BLaER1 (cell line): ENCODE measurements at regions not wholly inside any gene's neighbourhood (a gene's known extent, or its start where the extent isn't known, plus 50 kb on each side); places are given as distances from the start of the nearest gene placed in this dataset.

ENCODE experiments used
- H3K27ac ChIP-seq: shearing (Covaris generic); formaldehyde crosslinking; 2 replicates; pipeline ENCODE4 v1.8.1; 2022
- H3K27me3 ChIP-seq: shearing (Covaris generic); formaldehyde crosslinking; 2 replicates; pipeline ENCODE4 v1.8.1; 2022
- H3K36me3 ChIP-seq: shearing (Covaris generic); formaldehyde crosslinking; 2 replicates; pipeline ENCODE4 v1.8.1; 2022
- H3K4me1 ChIP-seq: shearing (Covaris generic); formaldehyde crosslinking; 2 replicates; pipeline ENCODE4 v1.8.1; 2022
- H3K4me2 ChIP-seq: shearing (Covaris generic); formaldehyde crosslinking; 2 replicates; pipeline ENCODE4 v1.8.1; 2022
- H3K4me3 ChIP-seq: shearing (Covaris generic); formaldehyde crosslinking; 2 replicates; pipeline ENCODE4 v1.8.1; 2022
- H3K9ac ChIP-seq: shearing (Covaris generic); formaldehyde crosslinking; 2 replicates; pipeline ENCODE4 v1.8.1; 2022
- H3K9me3 ChIP-seq: shearing (Covaris generic); formaldehyde crosslinking; 2 replicates; pipeline ENCODE4 v1.8.1; 2022
- H4K20me1 ChIP-seq: shearing (Covaris generic); formaldehyde crosslinking; 2 replicates; pipeline ENCODE4 v1.8.1; 2022
- Cebpa-rat ChIP-seq: shearing (Covaris generic); IDR thresholded peaks from 2 replicates; pipeline ENCODE4 v1.8.1; 2022

GRCh38 chr13:53198736-53199135 is 170.1 kb downstream of the OLFM4 start:
- Histone ChIP-seq H3K27ac (peak overlapping the region; percentile 78), H4K20me1 (no peaks in the 10 kb centered on the region), H3K4me3 (no peak overlapping the region), H3K4me2 (peak overlapping the region; percentile 78), H3K36me3 (no peaks in the 10 kb centered on the region), H3K27me3 (no peaks in the 10 kb centered on the region), H3K4me1 (peaks cover 41% of the 10 kb centered on the region), H3K9ac (0 out of 2 replicates have a peak overlapping the region, but pooled peaks have one; percentile 31), H3K9me3 (peaks cover 23% of the 10 kb centered on the region)
- TF ChIP-seq Cebpa-rat = no peak

- no peaks in the 10 kb centered on the region for H4K20me1 ChIP-seq
- H3K27ac ChIP-seq = no peak overlapping the region
- H3K36me3 ChIP-seq = no peaks in the 10 kb centered on the region
- peaks cover 23% of the 10 kb centered on the region for H3K9me3 ChIP-seq
- no peak overlapping the region; the same call in 1 of the 2 replicates for H3K4me2 ChIP-seq
- H3K9ac ChIP-seq = no peak overlapping the region
- TF ChIP-seq Cebpa-rat = no peak
- no peaks in the 10 kb centered on the region for H3K27me3 ChIP-seq
- no peak overlapping the region for H3K4me3 ChIP-seq
- peaks cover 41% of the 10 kb centered on the region for H3K4me1 ChIP-seq
Measured at GRCh38 chr13:53200075-53200474, 171.5 kb downstream of the OLFM4 start.

- H3K27ac ChIP-seq = no peak overlapping the region
- peaks cover 41% of the 10 kb centered on the region for H3K4me1 ChIP-seq
- no peak overlapping the region for H3K9ac ChIP-seq
- H3K4me2 ChIP-seq = no peak overlapping the region
- H3K27me3 ChIP-seq = no peaks in the 10 kb centered on the region
- H3K36me3 ChIP-seq = no peaks in the 10 kb centered on the region
- H3K9me3 ChIP-seq = peaks cover 23% of the 10 kb centered on the region
- TF ChIP-seq Cebpa-rat = no peak
- no peak overlapping the region for H3K4me3 ChIP-seq
- H4K20me1 ChIP-seq = no peaks in the 10 kb centered on the region
Measured at GRCh38 chr13:53200498-53201453, 172.2 kb downstream of the OLFM4 start.

GRCh38 chr13:53201454-53202225 is 173.0 kb downstream of the OLFM4 start:
- H3K4me3 ChIP-seq = no peak overlapping the region
- H4K20me1 ChIP-seq = no peaks in the 10 kb centered on the region
- H3K4me2 ChIP-seq = no peak overlapping the region
- H3K4me1 ChIP-seq = peaks cover 36% of the 10 kb centered on the region
- no peaks in the 10 kb centered on the region for H3K27me3 ChIP-seq
- TF ChIP-seq Cebpa-rat = no peak
- no peaks in the 10 kb centered on the region for H3K36me3 ChIP-seq
- no peak overlapping the region for H3K9ac ChIP-seq
- H3K27ac ChIP-seq = no peak overlapping the region
- H3K9me3 ChIP-seq = peaks cover 23% of the 10 kb centered on the region

GRCh38 chr13:53204598-53204997 is 176.0 kb downstream of the OLFM4 start:
- H3K9me3 ChIP-seq = peaks cover 23% of the 10 kb centered on the region

GRCh38 chr13:53206455-53206854 is 177.8 kb downstream of the OLFM4 start:
- H3K4me2 ChIP-seq = no peak overlapping the region
- no peaks in the 10 kb centered on the region for H3K27me3 ChIP-seq
- peaks cover 9% of the 10 kb centered on the region for H3K9me3 ChIP-seq
- no peak overlapping the region for H3K27ac ChIP-seq
- no peak overlapping the region for H3K4me3 ChIP-seq
- H3K4me1 ChIP-seq = no peaks in the 10 kb centered on the region
- H3K36me3 ChIP-seq = no peaks in the 10 kb centered on the region
- H4K20me1 ChIP-seq = no peaks in the 10 kb centered on the region
- TF ChIP-seq Cebpa-rat = no peak
- no peak overlapping the region for H3K9ac ChIP-seq

More at GRCh38 chr13:53204598-53204997, 176.0 kb downstream of the OLFM4 start:
- H3K4me2 ChIP-seq = no peak overlapping the region
- no peak overlapping the region for H3K4me3 ChIP-seq
- H3K27ac ChIP-seq = no peak overlapping the region
- no peaks in the 10 kb centered on the region for H3K27me3 ChIP-seq
- no peak overlapping the region for H3K9ac ChIP-seq
- no peaks in the 10 kb centered on the region for H4K20me1 ChIP-seq
- no peak for TF ChIP-seq Cebpa-rat
- H3K4me1 ChIP-seq = peaks cover 7% of the 10 kb centered on the region
- H3K36me3 ChIP-seq = no peaks in the 10 kb centered on the region

GRCh38 chr13:53207556-53207955 is 178.9 kb downstream of the OLFM4 start:
- Histone ChIP-seq H3K4me2 (no peak overlapping the region), H4K20me1 (no peaks in the 10 kb centered on the region), H3K27ac (no peak overlapping the region), H3K4me1 (no peaks in the 10 kb centered on the region), H3K36me3 (no peaks in the 10 kb centered on the region), H3K27me3 (no peaks in the 10 kb centered on the region), H3K9ac (no peak overlapping the region), H3K9me3 (no peaks in the 10 kb centered on the region), H3K4me3 (no peak overlapping the region)
- no peak for TF ChIP-seq Cebpa-rat

GRCh38 chr13:53214433-53214832 is 185.8 kb downstream of the OLFM4 start:
- no peaks in the 10 kb centered on the region for H3K27me3 ChIP-seq
- no peak overlapping the region for H3K9ac ChIP-seq
- TF ChIP-seq Cebpa-rat = no peak

GRCh38 chr13:53215563-53215962 is 186.9 kb downstream of the OLFM4 start:
- H3K27me3 ChIP-seq = no peaks in the 10 kb centered on the region
- H3K4me2 ChIP-seq = no peak overlapping the region
- no peak for TF ChIP-seq Cebpa-rat
- no peaks in the 10 kb centered on the region for H4K20me1 ChIP-seq
- no peak overlapping the region for H3K4me3 ChIP-seq
- no peak overlapping the region for H3K27ac ChIP-seq
- H3K36me3 ChIP-seq = no peaks in the 10 kb centered on the region
- H3K4me1 ChIP-seq = no peaks in the 10 kb centered on the region
- H3K9me3 ChIP-seq = no peaks in the 10 kb centered on the region
- H3K9ac ChIP-seq = no peak overlapping the region

More at GRCh38 chr13:53214433-53214832, 185.8 kb downstream of the OLFM4 start:
- H4K20me1 ChIP-seq = no peaks in the 10 kb centered on the region
- H3K4me2 ChIP-seq = no peak overlapping the region
- no peak overlapping the region for H3K27ac ChIP-seq
- H3K9me3 ChIP-seq = no peaks in the 10 kb centered on the region
- H3K36me3 ChIP-seq = no peaks in the 10 kb centered on the region
- H3K4me1 ChIP-seq = no peaks in the 10 kb centered on the region
- no peak overlapping the region for H3K4me3 ChIP-seq

GRCh38 chr13:53216773-53217172 is 188.2 kb downstream of the OLFM4 start:
- Histone ChIP-seq H3K36me3 (no peaks in the 10 kb centered on the region), H3K4me1 (no peaks in the 10 kb centered on the region), H3K9me3 (no peaks in the 10 kb centered on the region), H3K4me2 (no peak overlapping the region), H3K27me3 (no peaks in the 10 kb centered on the region), H3K27ac (no peak overlapping the region), H4K20me1 (no peaks in the 10 kb centered on the region), H3K4me3 (no peak overlapping the region), H3K9ac (no peak overlapping the region)
- no peak for TF ChIP-seq Cebpa-rat
